ENCODE measurements at regions not wholly inside any gene's neighbourhood (a gene's known extent, or its start where the extent isn't known, plus 50 kb on each side); places are given as distances from the start of the nearest gene placed in this dataset.

DNA sequence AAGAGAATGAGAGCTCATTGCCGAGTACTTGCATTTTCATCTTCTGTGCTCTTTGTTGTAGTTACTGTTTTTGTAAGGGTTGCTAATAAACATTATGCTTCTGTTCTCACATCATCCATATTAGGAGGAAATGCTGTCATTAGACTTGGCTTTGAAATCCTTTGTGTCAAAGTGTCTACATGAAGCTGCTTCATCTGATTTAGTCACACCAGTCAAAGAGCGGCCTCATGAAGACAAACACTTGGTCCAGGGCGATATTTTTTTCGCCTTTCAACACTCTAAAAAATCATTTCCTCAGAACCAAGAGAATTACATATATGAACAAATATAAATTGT lies 105.0 kb downstream of the SPRY2 start:
- DNase-seq: no peak

DNA sequence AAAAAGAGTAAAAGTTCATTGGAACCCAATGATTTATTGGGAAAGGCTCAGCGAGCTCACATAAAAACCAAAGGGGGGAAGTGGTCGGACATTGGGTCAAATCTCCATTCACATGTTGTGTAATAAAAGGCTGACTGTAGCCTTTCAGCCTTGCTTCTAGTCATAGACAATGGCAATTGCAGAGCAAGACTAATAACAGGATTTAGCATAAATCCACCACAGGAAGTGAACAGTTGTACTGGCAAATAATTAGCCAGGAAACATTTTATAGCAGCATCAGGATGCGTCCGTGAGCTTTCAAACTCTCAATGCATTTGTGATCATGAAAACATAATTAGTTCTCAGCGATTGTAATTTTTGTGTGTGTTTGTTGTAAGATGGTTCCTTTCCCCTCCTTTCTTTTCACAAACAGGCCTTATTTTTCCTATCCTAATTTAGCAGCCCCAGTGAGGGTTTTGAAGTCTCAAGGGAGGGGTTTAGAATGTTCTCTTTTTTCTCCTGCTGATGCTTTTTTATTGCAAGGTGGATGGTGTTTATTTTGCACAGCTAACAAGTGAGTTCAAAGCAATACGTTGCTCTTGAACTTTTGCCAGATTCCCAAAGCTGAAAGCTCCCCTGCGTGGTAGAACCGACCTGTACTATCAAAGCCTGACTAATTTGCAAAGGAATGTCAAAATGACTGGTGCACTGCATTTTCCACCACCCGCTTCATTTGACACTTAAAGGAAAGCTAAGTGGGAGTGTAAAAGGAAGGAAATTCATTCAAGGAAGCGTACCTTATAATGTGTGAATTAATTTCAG lies 105.6 kb downstream of the SPRY2 start:
- no peak for DNase-seq

DNA sequence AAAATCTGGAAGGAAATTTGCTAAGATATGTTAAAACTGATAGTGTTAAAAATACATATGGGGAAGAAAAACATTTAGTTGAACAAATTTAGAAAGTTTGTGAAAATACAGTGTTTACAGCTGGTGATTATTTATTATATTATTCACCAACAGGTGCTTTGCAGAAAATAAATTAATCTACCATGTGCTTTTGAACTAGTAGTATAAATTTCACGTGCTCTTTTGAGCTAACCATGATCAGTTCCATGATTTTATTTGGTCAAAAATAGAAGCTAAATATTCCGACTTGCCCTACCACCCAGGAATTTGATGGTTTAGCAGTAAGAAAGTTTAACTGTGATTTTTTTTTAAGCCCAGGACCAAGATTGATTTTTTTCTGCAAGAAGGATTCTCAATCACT lies 113.3 kb downstream of the SPRY2 start:
- DNase-seq: no peak

DNA sequence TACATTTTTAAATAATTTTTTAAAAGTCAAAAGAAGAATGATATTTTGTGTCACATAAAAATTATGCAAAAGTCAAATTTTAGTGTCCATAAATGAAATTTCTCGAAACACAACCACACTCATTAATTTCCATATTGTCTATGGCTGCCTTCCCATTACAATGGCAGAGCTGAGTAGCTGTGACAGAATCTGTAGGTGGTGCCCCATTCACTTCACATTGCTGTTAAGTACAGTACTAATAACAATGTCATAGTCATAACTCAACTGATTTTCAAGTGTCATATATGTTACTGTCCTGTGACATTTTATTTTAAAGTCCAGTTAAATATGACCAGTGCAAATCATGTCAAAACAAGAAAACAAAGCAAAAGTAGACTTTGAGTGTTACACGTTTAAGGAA lies 114.3 kb downstream of the SPRY2 start:
- DNase-seq: no peak

DNA sequence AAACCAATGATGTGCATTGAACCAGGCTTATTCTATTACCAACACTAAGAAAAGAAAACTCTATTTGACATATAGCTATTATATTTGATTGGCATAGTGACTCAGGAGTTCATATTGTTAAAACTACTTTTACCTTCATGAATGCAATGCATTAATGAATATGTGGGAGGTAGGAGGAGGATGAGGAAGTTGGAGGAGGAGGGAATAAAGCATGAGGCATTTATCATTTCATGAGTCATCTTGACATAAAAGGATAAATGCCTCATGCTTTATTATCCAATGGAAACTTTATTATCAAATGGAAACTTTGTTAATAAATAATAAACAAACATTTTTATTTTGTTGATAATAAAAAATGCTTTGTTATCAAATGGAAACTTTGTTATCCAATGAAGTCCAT lies 116.5 kb downstream of the SPRY2 start:
- DNase-seq: no peak

DNA sequence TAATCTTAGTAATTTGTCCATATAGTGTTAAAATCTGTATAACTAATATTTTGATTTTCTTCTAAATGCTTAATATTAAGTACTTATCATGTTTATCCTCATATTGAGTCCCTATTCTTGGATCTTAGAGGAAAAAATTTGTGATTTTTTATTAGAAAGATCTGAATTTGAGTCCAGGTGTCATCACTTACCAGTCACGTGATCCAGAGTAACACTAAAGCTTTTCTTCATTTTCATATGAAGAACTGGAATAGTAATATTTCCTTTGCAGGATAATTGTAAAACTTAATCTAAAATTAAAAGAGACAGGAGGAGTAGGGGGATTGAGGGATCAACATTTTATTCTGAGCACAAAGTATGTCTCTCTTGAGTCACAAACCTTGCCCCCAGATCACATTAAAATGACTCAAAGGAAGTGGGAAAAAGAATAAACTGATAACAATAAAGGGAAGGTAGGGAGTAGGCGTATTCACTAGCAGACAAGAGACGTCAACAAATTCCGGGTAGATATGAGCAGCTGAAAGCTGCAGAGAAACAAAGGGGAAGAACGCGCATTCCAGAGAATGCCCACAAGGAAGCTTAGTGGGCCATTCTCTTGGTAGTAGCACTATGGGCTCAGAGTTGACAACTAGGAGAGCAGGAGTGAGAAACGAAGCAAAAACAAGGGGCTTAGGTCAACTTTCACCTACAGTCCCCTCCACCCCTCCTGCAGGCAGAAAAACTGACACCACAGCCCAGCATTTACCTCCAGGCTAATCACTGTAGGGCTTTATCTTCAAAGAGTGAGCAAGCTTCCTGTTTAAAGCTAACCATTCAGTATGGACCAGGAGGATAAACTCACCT lies 123.1 kb downstream of the SPRY2 start:
- DNase-seq: no peak

DNA sequence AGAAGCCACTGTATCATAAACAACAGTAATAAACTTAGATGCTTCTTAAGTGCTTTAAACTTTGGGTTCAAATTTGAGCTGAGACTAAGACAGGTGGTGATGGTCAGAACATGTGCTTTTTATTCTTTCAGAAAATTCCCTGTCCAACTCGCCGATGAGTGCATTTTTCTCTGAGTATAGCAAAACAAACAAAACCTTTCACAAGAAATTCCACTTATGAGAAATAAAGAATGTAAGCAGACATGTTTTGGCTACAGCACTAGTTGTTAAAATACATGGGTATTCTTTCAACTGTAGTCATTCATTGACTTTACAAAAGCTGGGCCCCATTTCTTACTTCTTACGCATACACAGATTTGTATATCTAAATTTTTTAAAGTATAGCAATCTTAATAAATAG lies 125.6 kb downstream of the SPRY2 start:
- DNase-seq: no peak

DNA sequence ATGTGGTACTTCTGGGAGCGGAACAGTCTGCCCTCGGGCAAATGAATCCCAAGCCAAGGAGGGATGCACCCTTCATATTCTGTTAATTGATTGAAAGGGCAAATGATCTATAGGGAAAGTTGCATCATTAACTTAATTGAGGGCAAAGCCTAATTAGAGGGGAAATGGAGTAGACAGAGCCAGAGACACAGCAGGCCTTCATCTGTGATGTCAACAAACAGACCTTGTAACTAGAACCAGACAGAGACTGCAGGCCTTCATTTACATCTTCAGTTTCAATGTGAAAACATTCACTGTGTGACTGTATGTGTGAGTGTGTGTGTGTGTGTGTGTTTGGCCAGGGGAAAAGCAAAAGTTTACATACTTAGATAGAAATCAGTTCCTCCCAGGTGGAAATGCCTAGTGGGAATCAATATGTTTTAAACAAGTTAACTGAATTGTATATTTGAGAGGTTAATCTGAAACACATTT lies 126.4 kb downstream of the SPRY2 start:
- DNase-seq: no peak

DNA sequence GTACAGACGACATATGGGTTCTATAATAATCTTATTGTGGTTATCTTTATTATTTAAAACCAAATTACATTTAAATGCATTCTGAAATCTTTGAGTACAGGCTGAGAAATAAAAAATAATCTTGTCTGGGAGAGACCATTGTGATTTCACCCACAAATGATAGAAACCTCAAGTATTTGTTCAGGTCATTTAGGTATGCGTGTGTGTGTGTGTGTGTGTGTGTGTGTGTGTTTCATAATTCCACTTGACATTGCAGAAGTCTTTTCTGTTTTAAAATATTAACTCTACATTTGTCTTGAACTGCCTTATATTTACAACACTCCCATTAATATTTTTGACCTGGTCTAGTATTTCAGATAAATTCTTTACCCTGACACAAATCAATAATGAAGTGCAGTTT lies 126.9 kb downstream of the SPRY2 start:
- no peak for DNase-seq

DNA sequence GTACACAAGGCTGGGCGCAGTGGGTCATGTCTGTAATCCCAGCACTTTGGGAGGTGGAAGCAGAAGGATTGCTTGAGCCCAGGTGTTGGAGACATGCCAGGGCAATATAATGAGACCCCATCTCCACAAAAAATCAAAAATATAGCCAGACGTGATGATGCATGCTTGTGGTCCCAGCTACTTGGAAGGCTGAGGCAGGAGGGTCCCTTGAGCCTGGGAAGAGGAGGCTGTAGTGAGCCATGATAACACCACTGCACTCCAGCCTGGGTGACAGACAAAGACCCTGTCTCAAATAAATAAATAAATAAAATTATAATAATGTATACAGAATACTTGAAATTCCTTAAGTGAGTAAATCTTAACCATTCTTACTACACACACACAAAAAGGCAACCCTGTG lies 127.7 kb downstream of the SPRY2 start:
- no peak for DNase-seq

DNA sequence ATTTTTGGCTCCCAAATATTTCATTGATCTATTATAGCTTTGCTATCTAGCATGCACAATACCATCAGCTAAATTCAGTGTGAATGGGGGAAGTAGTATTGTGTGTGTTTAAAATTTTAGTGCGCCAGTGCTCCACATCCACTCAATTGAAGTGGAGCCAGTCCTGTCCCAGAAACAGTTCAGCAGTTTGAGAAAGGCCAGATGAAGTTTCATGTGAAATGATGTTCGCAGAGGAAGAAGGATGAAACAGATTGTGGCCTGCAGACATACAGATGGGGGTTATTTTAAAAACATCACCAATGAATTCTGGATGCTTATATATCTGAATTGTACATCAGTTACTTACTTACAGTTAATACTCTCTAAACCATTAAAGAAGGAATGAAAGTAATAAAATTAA lies 129.4 kb downstream of the SPRY2 start:
- DNase-seq: no peak

DNA sequence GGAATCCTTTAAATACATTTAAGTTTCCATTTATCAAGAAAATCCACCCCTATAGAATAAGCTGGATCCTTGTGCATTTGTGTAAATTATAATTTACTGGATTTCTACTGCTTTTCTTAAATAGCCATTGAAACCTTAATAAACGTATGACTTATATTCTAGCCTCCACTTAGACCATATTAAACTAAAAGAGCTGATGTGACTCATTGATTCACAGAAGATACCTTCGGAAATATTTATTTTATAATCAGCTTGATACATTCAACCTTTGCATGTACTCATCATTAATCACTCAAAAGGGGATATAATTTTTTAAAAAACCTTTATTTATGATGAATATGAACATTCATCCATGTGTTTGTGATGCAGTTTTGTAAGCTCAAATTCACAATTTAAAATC lies 136.3 kb downstream of the SPRY2 start:
- DNase-seq: no peak

DNA sequence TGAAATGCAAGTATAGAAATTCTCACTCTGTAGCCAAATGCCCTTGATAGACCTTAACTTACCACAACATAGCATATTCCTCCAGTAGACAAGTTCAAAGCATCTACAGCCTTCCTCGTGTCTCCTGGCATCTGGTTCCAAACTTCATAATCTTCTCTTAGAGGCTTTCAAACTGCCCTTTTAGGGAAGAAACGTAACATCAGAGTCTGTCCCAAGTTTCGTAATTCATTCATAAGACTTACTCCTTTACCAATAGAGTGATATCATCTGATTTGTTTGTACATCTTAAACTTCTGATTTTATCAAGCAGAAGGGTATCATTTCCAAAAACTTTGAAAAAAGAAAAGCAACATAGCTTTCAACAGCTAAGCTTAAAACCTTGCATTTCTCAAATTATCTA lies 137.4 kb downstream of the SPRY2 start:
- no peak for DNase-seq

DNA sequence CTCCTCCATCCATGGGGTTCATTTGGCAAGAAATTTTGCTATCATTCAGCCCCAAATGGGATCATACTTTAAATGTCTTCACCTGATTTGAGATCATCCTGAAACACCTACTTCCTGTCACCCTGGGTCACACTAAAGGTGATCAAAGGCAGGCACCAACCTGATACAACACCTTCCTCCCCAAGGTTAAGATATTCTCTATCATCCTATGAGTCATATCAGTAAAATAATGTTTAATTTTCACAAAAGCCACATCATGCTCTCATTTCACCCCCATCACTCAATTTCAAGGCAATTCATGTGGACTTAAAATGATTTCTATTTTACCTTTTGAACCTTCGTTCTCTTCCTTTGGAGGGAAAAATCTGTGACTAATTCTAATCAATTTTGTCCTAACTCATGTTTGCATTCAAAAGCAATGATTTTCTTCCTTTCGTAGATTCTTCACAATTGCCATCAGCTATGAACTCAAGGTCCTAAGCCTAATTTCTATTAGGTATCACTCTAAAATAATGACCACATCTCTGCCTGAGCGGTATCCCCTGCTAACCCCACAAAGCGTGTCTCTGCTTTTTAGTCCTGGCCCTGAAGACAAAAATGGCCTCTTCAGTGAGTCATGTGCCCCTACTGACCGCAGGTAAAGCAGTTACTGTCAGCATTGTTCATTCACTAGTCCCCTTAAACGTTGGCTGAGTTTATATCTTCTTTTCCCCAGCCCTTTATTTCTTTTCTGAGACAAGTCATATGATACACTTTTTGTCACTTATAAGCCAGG lies 139.0 kb downstream of the SPRY2 start:
- no peak for DNase-seq

DNA sequence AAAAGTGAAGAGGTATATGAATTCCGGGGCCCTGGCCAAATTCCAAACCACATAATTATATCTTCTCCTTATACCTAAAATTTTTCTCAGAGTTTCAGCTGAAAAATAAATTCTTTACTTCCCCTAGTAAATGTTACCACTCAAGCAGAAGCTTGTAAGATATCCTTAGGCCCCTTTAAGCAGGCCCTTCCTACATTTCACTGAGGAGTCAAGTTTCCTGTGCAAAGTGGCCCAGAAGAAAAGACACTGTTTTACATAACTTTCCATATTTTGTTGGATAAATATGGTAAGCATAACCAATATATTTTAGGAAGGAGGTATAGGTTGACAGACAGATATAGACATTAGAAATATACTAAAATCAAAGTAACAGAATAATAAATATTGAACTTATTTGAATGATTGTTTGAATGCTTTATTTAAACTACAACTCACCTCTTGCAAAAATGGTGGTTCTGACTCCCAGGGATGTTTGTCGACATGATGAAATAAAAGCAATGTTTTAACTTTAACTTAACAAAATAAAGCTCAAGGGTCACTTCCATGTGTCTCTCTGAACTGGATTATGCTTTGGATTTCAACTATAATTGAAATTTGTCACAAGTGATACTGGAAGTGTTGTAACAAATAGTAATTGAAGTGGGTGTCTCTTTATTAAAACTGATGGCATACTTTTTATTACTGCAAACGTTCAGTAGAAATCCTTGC lies 141.2 kb downstream of the SPRY2 start:
- DNase-seq: no peak

DNA sequence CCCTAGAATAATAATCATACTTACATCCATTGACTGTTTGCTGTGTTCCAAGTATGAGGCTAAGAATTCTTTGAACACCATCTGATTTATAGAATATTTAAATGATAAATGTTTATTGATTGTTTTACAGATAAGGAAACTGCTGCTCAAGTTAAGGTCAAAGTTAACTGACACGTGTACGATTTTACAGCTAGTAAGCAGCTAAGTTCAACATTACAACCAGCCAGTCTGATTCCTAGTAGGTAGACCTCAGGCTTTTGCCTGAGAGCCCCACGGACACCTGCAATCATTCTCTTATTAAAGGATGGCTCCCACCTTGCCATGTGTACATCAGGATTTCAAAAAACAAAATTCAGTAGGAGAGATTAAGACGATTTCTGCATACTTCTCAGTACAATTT lies 141.9 kb downstream of the SPRY2 start:
- no peak for DNase-seq

DNA sequence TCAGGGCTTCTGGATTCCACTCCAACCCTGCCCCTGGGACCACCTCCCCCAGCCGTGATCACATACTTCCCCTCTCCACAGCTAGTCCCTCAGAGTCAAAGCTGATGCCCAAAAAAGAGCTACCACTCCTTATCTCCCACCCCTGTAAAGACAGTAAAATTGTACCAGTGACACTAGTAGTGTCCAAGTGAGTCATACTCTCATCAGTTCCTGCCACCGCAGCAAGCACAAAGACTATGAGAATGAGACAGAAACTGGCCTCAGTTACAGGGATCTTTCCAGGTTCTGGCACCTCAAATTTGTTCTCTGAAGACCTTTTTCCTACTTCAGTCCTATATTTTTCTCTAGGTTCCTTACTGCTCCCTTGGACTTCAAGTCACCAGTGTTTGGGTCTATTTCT lies 144.2 kb downstream of the SPRY2 start:
- no peak for DNase-seq

DNA sequence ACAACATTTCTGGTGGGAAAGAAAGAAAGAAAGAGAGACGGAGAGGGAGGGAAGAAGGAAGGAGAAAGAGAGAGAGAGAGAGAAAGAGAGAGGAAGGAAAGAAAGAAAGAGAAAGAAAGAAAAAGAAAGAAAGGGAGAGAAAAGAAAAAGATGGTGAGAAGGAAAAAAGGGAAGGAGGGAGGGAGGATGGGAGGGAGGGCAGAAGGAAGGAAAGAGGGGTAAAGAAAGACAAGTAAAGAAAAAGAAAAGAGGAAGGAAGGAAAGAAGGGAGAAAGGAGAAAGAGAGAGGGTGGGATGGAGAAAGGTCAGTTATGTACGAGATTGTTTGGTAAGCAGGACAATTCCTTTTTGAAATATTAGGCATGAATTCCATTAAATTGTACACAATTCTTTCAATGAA lies 145.3 kb downstream of the SPRY2 start:
- no peak for DNase-seq

DNA sequence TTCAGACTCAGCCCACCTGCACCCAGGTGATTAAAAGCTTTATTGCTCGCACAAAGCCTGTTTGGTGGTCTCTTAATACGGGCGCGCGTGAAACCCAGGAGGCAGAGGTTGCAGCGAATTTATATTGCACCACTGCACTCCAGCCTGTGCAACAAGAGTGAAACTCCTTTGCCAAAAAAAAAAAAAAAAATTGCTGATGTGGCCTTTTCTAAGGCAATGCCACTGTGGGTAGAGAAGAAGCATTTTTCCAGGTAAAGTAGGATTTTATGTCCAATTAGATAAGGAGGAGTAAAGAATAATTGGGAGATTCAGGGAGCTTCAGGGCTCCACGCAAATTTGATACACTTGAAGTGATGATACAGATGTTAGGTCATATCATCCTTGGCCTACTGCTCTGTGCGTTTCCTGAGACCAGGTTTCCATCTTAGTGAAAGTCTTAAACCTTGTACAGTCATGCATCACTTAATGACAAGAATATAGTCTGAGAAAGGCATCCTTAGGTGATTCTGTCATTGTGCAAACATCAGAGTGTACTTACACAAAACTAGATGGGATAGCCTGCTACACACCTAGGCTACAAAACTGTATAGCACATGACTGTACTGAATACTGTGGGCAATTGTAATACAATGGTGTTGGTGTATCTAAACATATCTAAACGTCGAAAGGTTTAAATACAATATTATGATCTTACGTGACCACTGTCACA lies 150.9 kb downstream of the SPRY2 start:
- no peak for DNase-seq

DNA sequence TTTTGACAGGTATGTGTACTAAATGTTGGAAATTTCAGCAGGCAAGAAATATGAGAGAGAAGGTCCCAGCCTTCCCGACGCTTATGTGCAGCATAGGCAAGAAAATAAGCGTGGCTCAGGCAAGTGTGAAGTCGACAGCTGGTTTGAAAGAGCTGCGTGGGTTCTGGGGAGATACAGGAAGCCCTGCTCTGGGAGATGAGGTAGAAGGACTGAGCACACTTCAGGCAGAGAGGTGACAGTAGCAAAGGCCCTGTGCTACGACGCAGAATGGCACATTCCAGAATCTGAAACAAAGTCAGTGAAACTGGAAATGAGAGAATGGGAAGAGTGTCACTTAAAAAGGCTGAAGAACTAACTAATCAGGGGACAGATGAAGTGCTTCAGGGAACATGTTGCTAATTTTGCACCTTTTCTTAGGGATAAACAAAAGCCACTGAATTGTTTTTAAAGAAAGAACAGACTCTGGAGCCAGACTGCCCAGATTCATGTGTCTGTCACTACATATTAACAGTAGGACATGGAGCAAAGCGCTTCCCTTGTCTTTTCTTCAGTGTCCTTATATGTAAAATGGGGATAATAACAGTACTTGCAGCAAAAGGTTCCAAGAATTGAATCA lies 160.1 kb downstream of the SPRY2 start:
- no peak for DNase-seq

DNA sequence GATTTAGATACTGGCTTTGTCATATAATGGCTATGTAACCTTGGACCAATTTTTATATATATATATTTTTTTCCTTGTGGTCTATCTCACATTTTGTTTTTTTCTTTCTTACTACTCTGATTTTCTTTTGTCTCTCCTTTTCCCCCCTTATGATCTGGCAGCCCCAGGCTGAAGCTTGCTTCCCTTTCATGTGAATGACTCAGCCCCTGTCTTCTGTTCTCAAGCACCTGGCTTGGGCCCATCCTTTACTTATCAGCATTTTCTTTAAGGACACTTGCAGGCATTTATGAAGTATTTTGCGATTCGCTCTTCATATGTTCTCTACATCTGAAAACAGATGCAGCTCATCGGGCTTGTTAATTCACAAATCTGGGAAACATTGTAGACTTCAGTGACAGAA lies 163.6 kb downstream of the SPRY2 start:
- no peak for DNase-seq

DNA sequence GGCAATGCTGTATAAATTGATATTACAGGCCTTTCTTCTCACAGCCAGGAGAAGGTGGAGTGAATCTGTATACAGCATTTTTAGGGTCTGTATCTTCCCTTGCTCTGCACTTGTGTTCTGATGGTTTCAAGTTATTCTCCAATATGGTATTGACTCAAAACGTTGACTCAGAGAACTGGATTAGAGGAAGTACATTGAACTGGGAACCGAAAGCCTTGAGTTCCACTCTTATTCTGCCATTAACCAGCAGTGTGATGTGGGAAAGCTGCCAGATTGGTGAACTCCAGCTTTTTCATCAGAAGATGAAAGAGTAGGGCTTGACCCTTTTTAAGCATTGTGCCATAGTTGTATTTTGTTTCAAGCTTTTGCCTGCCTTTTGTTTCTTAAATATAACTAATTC lies 167.7 kb downstream of the SPRY2 start:
- peak; percentile 29 for DNase-seq
